ENCODE measurements at regions not wholly inside any gene's neighbourhood (a gene's known extent, or its start where the extent isn't known, plus 50 kb on each side); places are given as distances from the start of the nearest gene placed in this dataset.
"Not testable (repeated sequence)": the region's sequence is repeated elsewhere in the genome, so short reads cannot be mapped to it uniquely, and the experiment has no call there.

DNA sequence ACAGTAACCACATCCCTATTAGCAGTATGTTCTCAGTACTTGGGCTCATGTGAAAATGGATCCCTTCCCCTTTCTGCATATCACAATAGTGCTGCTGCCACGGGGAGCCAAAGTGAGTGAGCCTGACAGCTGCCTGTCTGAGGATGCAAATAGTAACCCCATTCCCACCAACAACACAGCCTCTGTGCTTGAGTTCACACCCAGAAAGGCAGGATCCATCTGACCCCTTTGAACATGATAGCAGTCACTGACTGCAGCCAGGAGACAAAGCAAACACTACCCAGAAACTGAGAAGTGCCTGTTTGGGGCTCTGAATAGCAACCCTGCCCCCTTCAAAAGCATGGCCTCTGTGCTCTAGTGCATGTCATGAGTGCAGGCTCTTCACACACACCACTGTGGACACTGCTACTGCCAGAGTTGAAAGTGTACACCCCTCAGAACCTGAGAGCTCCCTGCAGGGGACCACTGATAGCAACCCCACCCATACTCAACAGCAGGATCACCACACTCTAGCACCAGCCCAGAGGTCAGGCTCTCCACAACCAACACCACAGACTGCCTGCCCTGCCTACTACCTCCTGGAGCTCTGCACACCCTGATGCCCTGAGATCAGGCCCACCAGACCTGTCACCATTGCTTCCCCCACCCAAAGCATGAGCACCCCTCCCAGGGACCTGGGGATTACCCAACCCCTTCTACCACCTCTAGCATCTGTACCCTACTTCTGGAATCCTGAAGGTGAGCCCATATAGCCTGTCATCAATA is 1563.5 kb upstream of the PRR20A start:
- Histone ChIP-seq H3K4me3 (ENCODE audit: low read depth, low read length) (no peak overlapping the region), H3K27me3 (ENCODE audit: insufficient read depth, low read depth, severe bottlenecking) (no peaks in the 10 kb centered on the region), H3K9me3 (ENCODE audit: severe bottlenecking) (no peaks in the 10 kb centered on the region), H3K36me3 (no peaks in the 10 kb centered on the region), H3K27ac (no peak overlapping the region)
- DNase-seq: no peak
- TF ChIP-seq, protein P1, sequence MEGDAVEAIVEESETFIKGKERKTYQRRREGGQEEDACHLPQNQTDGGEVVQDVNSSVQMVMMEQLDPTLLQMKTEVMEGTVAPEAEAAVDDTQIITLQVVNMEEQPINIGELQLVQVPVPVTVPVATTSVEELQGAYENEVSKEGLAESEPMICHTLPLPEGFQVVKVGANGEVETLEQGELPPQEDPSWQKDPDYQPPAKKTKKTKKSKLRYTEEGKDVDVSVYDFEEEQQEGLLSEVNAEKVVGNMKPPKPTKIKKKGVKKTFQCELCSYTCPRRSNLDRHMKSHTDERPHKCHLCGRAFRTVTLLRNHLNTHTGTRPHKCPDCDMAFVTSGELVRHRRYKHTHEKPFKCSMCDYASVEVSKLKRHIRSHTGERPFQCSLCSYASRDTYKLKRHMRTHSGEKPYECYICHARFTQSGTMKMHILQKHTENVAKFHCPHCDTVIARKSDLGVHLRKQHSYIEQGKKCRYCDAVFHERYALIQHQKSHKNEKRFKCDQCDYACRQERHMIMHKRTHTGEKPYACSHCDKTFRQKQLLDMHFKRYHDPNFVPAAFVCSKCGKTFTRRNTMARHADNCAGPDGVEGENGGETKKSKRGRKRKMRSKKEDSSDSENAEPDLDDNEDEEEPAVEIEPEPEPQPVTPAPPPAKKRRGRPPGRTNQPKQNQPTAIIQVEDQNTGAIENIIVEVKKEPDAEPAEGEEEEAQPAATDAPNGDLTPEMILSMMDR (IDR thresholded peaks at IDR 0.05; ENCODE audit: low read depth, low read length): no peak

DNA sequence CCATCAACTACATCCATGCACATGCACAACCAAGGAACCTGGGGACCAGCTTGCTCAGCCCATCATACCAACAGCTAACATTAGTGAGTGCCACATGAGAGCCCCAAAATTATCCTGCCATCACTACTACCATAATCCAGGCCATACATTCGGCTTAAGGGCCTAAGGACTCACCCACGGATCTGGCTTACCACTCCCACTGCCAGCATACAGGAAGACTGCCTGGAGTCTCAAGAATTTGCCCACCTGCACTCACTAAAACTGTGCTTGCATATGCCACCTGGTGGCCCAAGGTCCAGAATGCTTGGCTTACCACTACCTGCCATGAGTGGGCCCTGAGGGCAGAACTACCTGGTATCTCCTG is 1562.9 kb upstream of the PRR20A start:
- Histone ChIP-seq H3K27me3 (ENCODE audit: insufficient read depth, low read depth, severe bottlenecking) (no peaks in the 10 kb centered on the region), H3K4me3 (ENCODE audit: low read depth, low read length) (no peak overlapping the region), H3K36me3 (no peaks in the 10 kb centered on the region), H3K9me3 (ENCODE audit: severe bottlenecking) (no peaks in the 10 kb centered on the region), H3K27ac (no peak overlapping the region)
- no peak for DNase-seq
- TF ChIP-seq, protein P1 (IDR thresholded peaks at IDR 0.05; ENCODE audit: low read depth, low read length): no peak

DNA sequence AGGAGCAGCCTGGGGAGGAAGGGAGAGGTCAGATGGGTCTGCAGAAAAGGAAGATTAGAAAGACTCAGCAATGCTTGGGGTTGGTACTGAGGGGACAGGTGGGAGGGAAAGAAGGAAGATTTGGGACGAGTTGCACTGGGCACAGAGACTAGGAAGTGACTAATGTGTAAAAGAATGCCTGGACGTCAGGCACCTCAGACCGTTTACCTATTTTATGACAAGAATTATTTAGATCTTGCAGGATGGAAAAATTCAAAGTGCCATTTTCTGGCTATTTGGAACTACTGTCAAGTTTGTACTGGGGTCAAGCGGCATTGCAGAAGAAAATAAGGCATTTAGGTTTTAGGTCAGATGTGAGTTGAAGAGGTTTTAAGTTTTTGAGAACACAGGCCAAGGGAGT is 1558.4 kb upstream of the PRR20A start:
- DNase-seq; H3K27ac ChIP-seq; H3K9me3 ChIP-seq (ENCODE audit: severe bottlenecking); H3K4me3 ChIP-seq (ENCODE audit: low read depth, low read length); H3K36me3 ChIP-seq; H3K27me3 ChIP-seq (ENCODE audit: insufficient read depth, low read depth, severe bottlenecking): not testable (repeated sequence)

DNA sequence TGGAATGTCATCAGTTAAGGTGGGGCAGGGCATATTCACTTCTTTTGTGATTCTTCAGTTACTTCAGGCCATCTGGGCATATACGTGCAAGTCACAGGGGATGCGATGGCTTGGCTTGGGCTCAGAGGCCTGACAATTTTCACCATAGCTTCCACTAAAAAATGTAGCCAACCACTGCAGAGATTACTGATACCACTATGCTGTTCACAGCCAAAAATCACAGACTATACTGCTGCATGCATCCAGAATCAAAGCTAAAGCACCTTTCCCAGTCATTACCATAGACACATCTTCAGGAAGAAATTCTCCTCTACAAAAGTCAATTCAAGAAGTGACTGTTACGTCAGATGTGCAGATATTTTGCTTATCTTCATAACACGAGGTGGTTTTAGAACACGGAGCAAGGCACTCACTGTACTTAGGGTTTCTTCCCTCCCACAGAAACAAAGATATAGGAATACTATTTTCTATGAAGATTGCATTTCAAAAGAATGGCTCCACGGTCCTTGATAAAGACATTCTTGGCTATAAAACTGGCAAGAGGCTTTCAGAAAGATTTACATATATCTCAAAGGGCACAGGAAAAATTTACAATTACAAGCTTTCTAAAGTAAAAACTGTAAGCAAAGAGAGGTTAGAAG is 1556.6 kb upstream of the PRR20A start:
- Histone ChIP-seq H3K27me3 (ENCODE audit: insufficient read depth, low read depth, severe bottlenecking) (no peaks in the 10 kb centered on the region), H3K36me3 (no peaks in the 10 kb centered on the region), H3K4me3 (ENCODE audit: low read depth, low read length) (no peak overlapping the region), H3K27ac (no peak overlapping the region), H3K9me3 (ENCODE audit: severe bottlenecking) (no peaks in the 10 kb centered on the region)
- TF ChIP-seq, protein P1 (IDR thresholded peaks at IDR 0.05; ENCODE audit: low read depth, low read length): no peak
- DNase-seq: no peak

DNA sequence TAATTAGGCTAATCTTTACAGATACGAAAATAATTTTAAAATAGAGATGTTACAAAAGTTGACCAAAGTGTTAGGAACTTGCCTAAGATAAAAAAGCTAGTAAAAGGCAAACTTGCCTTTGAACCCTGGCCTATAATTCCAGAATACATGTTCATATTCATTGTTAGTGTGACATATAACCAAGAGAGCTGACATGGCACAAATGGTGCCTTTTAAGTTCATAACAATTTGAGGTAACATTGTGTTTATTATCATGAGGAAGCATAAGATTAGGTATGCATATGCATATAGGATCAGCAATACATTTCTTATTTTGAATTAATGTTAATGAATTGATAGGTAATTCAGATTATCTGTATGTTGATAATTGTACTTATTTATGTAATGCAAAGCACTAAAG is 1537.9 kb upstream of the PRR20A start:
- H3K27ac ChIP-seq: no peak overlapping the region
- no peaks in the 10 kb centered on the region for H3K36me3 ChIP-seq
- no peaks in the 10 kb centered on the region for H3K27me3 ChIP-seq (ENCODE audit: insufficient read depth, low read depth, severe bottlenecking)
- DNase-seq: no peak
- TF ChIP-seq, protein P1 (IDR thresholded peaks at IDR 0.05; ENCODE audit: low read depth, low read length): no peak
- H3K9me3 ChIP-seq (ENCODE audit: severe bottlenecking): no peaks in the 10 kb centered on the region
- no peak overlapping the region for H3K4me3 ChIP-seq (ENCODE audit: low read depth, low read length)

DNA sequence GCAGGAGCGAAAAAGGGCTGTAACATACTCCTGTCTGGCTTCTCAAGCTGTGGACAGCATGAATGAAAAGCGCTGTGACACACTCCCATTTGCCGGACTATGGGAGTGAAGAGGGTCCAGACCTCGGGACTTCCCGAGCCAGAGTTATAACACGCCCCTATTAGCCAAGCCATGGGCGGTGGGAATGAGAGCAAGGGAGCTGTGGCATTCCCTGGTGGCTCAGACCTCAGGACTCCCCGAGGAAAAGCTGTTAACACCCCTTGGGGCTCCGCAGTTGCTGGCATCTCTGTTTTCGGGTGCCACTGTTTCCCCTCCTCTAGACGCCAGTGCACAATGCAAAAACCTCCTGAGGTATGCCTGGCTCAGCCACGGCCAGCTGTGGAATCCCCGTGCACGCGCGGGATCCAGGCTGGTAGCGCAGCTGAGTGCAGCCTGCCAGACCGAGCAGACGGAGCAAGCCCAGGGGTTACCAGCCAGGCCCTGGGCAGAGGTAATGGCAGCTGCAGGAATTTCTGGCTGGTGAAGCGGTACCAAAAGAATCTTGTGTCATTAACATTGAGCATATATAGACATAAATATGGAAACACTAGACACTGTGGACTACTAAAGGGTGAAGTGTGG is 1534.6 kb upstream of the PRR20A start:
- Histone ChIP-seq H3K27me3 (ENCODE audit: insufficient read depth, low read depth, severe bottlenecking) (no peaks in the 10 kb centered on the region), H3K36me3 (no peaks in the 10 kb centered on the region), H3K4me3 (ENCODE audit: low read depth, low read length) (no peak overlapping the region), H3K27ac (no peak overlapping the region), H3K9me3 (ENCODE audit: severe bottlenecking) (no peaks in the 10 kb centered on the region)
- no peak for DNase-seq
- TF ChIP-seq, protein P1 (IDR thresholded peaks at IDR 0.05; ENCODE audit: low read depth, low read length): no peak
